ENCODE measurements at regions not wholly inside any gene's neighbourhood (a gene's known extent, or its start where the extent isn't known, plus 50 kb on each side); places are given as distances from the start of the nearest gene placed in this dataset.
A peak's percentile ranks its signal among the peaks of the same experiment; 100 is the strongest.
"Not testable (repeated sequence)": the region's sequence is repeated elsewhere in the genome, so short reads cannot be mapped to it uniquely, and the experiment has no call there.

DNA sequence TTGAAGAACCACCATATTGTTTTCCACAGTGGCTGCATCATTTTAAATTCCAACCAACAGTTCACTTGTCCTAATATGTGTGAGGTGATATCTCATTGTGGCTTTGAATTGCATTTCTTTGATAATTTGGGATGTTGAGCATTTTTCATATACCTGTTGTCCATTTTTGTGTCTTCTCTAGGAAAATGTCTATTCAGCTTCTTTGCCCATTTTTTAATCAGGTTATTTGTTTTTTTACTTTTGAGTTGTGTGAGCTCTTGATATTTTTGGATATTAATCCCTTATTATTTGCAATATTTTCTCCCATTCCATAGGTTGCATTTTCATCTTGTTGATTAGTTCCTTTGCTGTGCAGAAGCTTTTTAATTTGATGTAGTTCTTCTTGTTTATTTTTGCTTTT is 95.1 kb upstream of the CCDC71L start:
- DNase-seq (ENCODE audit: low spot score in 2 of 2), result no peak
- TF ChIP-seq POLR2A (IDR thresholded peaks at IDR 0.05), result no peak
- TF ChIP-seq, protein P1, sequence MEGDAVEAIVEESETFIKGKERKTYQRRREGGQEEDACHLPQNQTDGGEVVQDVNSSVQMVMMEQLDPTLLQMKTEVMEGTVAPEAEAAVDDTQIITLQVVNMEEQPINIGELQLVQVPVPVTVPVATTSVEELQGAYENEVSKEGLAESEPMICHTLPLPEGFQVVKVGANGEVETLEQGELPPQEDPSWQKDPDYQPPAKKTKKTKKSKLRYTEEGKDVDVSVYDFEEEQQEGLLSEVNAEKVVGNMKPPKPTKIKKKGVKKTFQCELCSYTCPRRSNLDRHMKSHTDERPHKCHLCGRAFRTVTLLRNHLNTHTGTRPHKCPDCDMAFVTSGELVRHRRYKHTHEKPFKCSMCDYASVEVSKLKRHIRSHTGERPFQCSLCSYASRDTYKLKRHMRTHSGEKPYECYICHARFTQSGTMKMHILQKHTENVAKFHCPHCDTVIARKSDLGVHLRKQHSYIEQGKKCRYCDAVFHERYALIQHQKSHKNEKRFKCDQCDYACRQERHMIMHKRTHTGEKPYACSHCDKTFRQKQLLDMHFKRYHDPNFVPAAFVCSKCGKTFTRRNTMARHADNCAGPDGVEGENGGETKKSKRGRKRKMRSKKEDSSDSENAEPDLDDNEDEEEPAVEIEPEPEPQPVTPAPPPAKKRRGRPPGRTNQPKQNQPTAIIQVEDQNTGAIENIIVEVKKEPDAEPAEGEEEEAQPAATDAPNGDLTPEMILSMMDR (IDR thresholded peaks at IDR 0.05), result no peak
- intact Hi-C loops (cut with DNase I; ENCODE audit: low total_unique reads), result no loop called here
- no peak overlapping the region for H3K4me3 ChIP-seq (ENCODE audit: low read depth, poor library complexity, severe bottlenecking)

DNA sequence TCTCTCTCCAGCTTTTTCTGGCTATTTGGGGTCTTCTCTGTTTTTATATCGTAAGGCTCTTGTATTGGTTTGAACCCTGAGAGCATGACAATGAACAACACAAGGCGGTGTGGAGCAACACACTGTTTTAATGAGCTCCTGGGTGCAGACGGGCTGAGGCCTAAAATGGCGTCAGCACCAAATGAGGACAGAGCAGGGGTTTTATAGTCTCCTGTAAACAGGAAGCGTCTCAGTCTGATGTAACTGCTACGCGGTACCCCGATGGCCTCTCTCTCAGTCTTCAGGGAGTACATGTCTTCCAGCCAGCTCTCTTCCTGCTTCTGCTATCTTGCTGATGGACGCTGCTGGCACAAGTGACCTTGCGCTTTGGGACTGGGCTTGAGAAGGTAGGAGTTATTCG is 95.9 kb upstream of the CCDC71L start:
- intact Hi-C loops (cut with DNase I; ENCODE audit: low total_unique reads), result no loop called here
- no peak overlapping the region for H3K4me3 ChIP-seq (ENCODE audit: low read depth, poor library complexity, severe bottlenecking)
- no peak for TF ChIP-seq POLR2A (IDR thresholded peaks at IDR 0.05)
- TF ChIP-seq, protein P1 (IDR thresholded peaks at IDR 0.05), result no peak
- WGBS, 2 donors, result 89 to 91% methylated on average over 11 of the region's 11 CpGs
- DNase-seq (ENCODE audit: low spot score in 2 of 2), result no peak

DNA sequence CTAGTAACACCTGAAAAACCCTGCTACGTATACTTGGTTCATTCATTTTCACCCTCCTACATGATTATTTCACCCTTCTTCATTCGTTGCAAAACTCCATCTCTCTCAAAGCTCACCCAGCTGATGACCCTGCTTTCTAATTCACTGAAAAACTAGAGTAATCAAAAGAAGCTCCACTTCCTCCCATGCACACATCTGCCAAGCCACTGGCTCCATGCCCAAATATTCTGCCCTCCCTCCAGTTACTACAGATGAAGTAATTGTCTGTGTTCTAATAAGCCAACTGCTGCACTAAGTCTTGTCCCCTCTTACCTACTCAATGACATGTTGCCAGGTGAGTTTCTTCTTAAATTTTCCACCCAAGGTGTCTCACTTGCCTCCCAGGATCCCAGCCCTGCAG is 96.9 kb upstream of the CCDC71L start:
- intact Hi-C loops (cut with DNase I; ENCODE audit: low total_unique reads), result no loop called here

DNA sequence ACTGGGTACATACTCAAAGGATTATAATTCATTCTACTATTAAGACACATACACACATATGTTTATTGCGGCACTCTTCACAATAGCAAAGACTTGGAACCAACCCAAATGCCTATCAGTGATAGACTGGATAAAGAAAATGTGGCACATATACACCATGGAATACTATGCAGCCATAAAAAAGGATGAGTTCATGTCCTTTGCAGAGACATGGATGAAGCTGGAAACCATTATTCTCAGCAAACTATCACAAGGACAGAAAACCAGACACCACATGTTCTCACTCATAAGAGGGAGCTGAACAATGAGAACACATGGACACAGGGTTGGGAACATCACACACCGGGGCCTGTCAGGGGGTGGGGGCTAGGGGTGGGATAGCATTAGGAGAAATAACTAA is 101.9 kb upstream of the CCDC71L start:
- intact Hi-C loops (cut with DNase I; ENCODE audit: low total_unique reads); H3K4me3 ChIP-seq (ENCODE audit: low read depth, poor library complexity, severe bottlenecking); DNase-seq (ENCODE audit: low spot score in 2 of 2): not testable (repeated sequence)
- 92 to 98% methylated on average over 2 of the region's 2 CpGs for WGBS, 2 donors

More for the DNA sequence above, 96.9 kb upstream of the CCDC71L start:
- no peak overlapping the region for H3K4me3 ChIP-seq (ENCODE audit: low read depth, poor library complexity, severe bottlenecking)
- 41 to 44% methylated on average over 2 of the region's 2 CpGs for WGBS, 2 donors
- no peak for TF ChIP-seq POLR2A (IDR thresholded peaks at IDR 0.05)
- TF ChIP-seq, protein P1 (IDR thresholded peaks at IDR 0.05), result no peak
- peak in 1 of 2 donors; percentile 46 for DNase-seq (ENCODE audit: low spot score in 2 of 2)

DNA sequence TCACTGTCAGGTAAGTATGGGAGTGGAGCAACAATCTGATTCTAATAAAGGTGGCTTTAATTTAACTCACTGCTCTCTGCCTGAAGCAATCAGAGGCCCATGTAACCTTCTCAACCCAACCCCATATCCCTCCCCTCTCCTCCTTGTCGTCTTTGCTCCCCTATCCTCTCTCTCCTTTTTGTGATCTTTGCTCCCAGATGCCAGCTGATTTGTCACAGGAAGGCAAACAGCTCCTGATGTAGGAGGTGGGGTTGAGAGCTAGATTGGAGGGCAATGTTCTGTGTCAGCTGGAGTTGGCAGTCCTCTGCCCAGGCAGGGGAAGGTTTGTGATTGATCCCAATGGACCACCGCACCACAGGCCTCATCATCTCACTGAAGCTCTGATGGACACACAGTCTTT is 101.4 kb upstream of the PIK3CG start:
- H3K4me3 ChIP-seq (ENCODE audit: low read depth, poor library complexity, severe bottlenecking), result no peak overlapping the region
- TF ChIP-seq, protein P1 (IDR thresholded peaks at IDR 0.05), result no peak
- no peak for TF ChIP-seq POLR2A (IDR thresholded peaks at IDR 0.05)
- no peak for DNase-seq (ENCODE audit: low spot score in 2 of 2)
- intact Hi-C loops (cut with DNase I; ENCODE audit: low total_unique reads), result no loop called here
- 70 to 75% methylated on average over 2 of the region's 2 CpGs for WGBS, 2 donors

DNA sequence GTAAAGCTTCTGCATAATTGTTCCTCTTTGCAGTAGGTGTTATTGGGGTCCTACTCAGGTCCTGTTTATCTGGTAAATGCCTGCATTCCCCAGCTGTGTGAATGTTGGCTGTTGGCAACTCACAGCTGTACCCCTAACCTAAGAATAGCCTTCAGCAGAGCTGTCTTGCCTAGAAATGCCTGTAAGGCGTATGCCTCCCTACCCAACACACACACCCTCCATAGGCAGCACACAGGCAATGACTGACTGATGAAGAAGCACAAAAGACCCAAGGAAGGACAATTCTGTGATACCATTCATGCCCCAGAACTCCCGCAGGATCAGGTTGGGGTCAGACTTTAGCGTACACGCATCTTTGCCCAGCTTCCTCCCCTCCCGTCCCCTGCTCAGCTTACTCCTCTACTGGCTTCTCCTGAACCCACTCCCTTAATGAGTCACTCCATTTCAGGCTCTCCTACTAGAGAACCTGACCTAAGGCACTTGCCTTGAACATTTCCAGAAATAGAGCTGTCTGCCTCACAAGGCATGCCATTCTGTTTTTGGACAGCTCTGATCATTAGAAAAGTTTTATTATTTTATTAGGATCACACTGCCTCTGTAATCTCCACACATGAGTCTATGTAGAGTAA is 99.2 kb upstream of the PIK3CG start:
- WGBS, 2 donors, result 88 to 90% methylated on average over 5 of the region's 5 CpGs
- TF ChIP-seq POLR2A (IDR thresholded peaks at IDR 0.05), result no peak
- TF ChIP-seq, protein P1 (IDR thresholded peaks at IDR 0.05), result no peak
- intact Hi-C loops (cut with DNase I; ENCODE audit: low total_unique reads), result no loop called here

More for the DNA sequence above, 99.2 kb upstream of the PIK3CG start:
- no peak overlapping the region for H3K4me3 ChIP-seq (ENCODE audit: low read depth, poor library complexity, severe bottlenecking)
- no peak for DNase-seq (ENCODE audit: low spot score in 2 of 2)
